ENCODE measurements at regions not wholly inside any gene's neighbourhood (a gene's known extent, or its start where the extent isn't known, plus 50 kb on each side); places are given as distances from the start of the nearest gene placed in this dataset.

GRCh38 chr20:39503902-39504709, 542.0 kb downstream of the DHX35 start:
- H3K36me3 ChIP-seq (ENCODE audit: low read length) = no peaks in the 10 kb centered on the region
- no peak overlapping the region for H3K27ac ChIP-seq (ENCODE audit: low read depth, low read length)
- no peak overlapping the region for H3K4me2 ChIP-seq (ENCODE audit: low read depth, low read length, poor library complexity, severe bottlenecking)
- H3F3A ChIP-seq (ENCODE audit: insufficient read depth) = no peaks in the 10 kb centered on the region
- no peak overlapping the region for H3K9ac ChIP-seq (ENCODE audit: low read length)
- no peaks in the 10 kb centered on the region for H3K9me2 ChIP-seq (replicated peaks; ENCODE audit: insufficient read depth, low read length)
- no peaks in the 10 kb centered on the region for H3K9me3 ChIP-seq (ENCODE audit: insufficient read depth, low read length)
- H3K79me2 ChIP-seq (ENCODE audit: insufficient read depth, low read length) = no peaks in the 10 kb centered on the region
- H3K27me3 ChIP-seq (ENCODE audit: low read length) = no peaks in the 10 kb centered on the region
- H4K20me1 ChIP-seq (ENCODE audit: low read depth, low read length) = no peaks in the 10 kb centered on the region
- no peak for TF ChIP-seq CTCF (IDR thresholded peaks at IDR 0.05; ENCODE audit: insufficient read depth, low read length, poor library complexity, severe bottlenecking)
- no peak for TF ChIP-seq EZH2phosphoT487 (conservative IDR thresholded peaks at IDR 0.05; ENCODE audit: low read length)
- H2AFZ ChIP-seq (ENCODE audit: low read depth, low read length, severe bottlenecking) = no peak overlapping the region
- no peak overlapping the region for H3K4me3 ChIP-seq (ENCODE audit: insufficient read depth, low read length, poor library complexity, severe bottlenecking)

GRCh38 chr20:39492223-39492797, 530.2 kb downstream of the DHX35 start:
- Histone ChIP-seq H3K9ac (ENCODE audit: low read length) (no peak overlapping the region), H3K9me2 (replicated peaks; ENCODE audit: insufficient read depth, low read length) (no peaks in the 10 kb centered on the region), H3K4me3 (ENCODE audit: insufficient read depth, low read length, poor library complexity, severe bottlenecking) (no peak overlapping the region), H3K27ac (ENCODE audit: low read depth, low read length) (no peak overlapping the region), H3F3A (ENCODE audit: insufficient read depth) (no peaks in the 10 kb centered on the region), H3K79me2 (ENCODE audit: insufficient read depth, low read length) (no peaks in the 10 kb centered on the region), H2AFZ (ENCODE audit: low read depth, low read length, severe bottlenecking) (no peak overlapping the region), H3K36me3 (ENCODE audit: low read length) (no peaks in the 10 kb centered on the region), H3K9me3 (ENCODE audit: insufficient read depth, low read length) (no peaks in the 10 kb centered on the region), H4K20me1 (ENCODE audit: low read depth, low read length) (no peaks in the 10 kb centered on the region), H3K27me3 (ENCODE audit: low read length) (no peaks in the 10 kb centered on the region), H3K4me2 (ENCODE audit: low read depth, low read length, poor library complexity, severe bottlenecking) (no peak overlapping the region)
- TF ChIP-seq CTCF (IDR thresholded peaks at IDR 0.05; ENCODE audit: insufficient read depth, low read length, poor library complexity, severe bottlenecking) = no peak
- no peak for TF ChIP-seq EZH2phosphoT487 (conservative IDR thresholded peaks at IDR 0.05; ENCODE audit: low read length)

- H3K4me2 ChIP-seq (ENCODE audit: low read depth, low read length, poor library complexity, severe bottlenecking) = no peak overlapping the region
- no peaks in the 10 kb centered on the region for H3K9me2 ChIP-seq (replicated peaks; ENCODE audit: insufficient read depth, low read length)
- H3F3A ChIP-seq (ENCODE audit: insufficient read depth) = no peaks in the 10 kb centered on the region
- H2AFZ ChIP-seq (ENCODE audit: low read depth, low read length, severe bottlenecking) = no peak overlapping the region
- no peaks in the 10 kb centered on the region for H3K27me3 ChIP-seq (ENCODE audit: low read length)
- H3K27ac ChIP-seq (ENCODE audit: low read depth, low read length) = no peak overlapping the region
- H3K4me3 ChIP-seq (ENCODE audit: insufficient read depth, low read length, poor library complexity, severe bottlenecking) = no peak overlapping the region
- H3K36me3 ChIP-seq (ENCODE audit: low read length) = no peaks in the 10 kb centered on the region
- TF ChIP-seq EZH2phosphoT487 (conservative IDR thresholded peaks at IDR 0.05; ENCODE audit: low read length) (no peak), CTCF (IDR thresholded peaks at IDR 0.05; ENCODE audit: insufficient read depth, low read length, poor library complexity, severe bottlenecking) (no peak)
- no peaks in the 10 kb centered on the region for H4K20me1 ChIP-seq (ENCODE audit: low read depth, low read length)
- H3K9ac ChIP-seq (ENCODE audit: low read length) = no peak overlapping the region
- no peaks in the 10 kb centered on the region for H3K79me2 ChIP-seq (ENCODE audit: insufficient read depth, low read length)
- H3K9me3 ChIP-seq (ENCODE audit: insufficient read depth, low read length) = no peaks in the 10 kb centered on the region
Observed at GRCh38 chr20:39491711-39492110, 529.6 kb downstream of the DHX35 start.

Data from SU-DHL-6 (cell line).